Prostate gland (tissue), 2 donors: ENCODE measurements at regions not wholly inside any gene's neighbourhood (a gene's known extent, or its start where the extent isn't known, plus 50 kb on each side); places are given as distances from the start of the nearest gene placed in this dataset.

Source experiments
- POLR2A ChIP-seq: fragments of 450-650 bp; IDR thresholded peaks from one replicate; pipeline ENCODE4 v1.6.1; 2016; ENCODE audit warnings: antibody characterized with exemption, mild to moderate bottlenecking
- TF ChIP-seq, protein P1 (sequence below), 4 experiments: fragments of 200-600 bp in 2 of 4; fragments of 450-650 bp in 2 of 4; sonication (generic) in 2 of 4; IDR thresholded peaks; 1 replicate in 3 of 4; 2 replicates in 1 of 4; pipeline ENCODE4 v1.5.1; 2016 to 2019; ENCODE audit warnings: antibody characterized with exemption in 4 of 4, mild to moderate bottlenecking in 2 of 4, moderate library complexity in 2 of 4

DNA sequence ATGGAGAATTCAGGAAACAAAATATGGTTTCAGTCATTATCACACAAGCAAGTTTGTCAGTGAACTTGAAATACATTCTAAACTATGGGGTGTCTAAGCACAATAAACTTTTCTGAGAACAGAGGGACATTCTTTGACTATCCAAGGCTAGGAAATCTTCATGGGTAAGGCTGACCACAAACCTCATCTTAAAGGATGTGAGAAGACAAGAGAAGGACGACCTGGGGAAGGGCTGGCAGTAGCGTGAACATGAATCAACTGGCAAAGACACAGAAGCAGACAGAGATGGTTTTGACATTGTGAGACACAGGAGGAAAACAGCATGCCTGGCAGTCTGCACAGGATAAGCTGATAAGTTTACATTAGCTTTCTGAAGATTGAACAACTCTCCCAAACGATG lies 752.4 kb upstream of the SLC8A1 start:
- TF ChIP-seq, protein P1, sequence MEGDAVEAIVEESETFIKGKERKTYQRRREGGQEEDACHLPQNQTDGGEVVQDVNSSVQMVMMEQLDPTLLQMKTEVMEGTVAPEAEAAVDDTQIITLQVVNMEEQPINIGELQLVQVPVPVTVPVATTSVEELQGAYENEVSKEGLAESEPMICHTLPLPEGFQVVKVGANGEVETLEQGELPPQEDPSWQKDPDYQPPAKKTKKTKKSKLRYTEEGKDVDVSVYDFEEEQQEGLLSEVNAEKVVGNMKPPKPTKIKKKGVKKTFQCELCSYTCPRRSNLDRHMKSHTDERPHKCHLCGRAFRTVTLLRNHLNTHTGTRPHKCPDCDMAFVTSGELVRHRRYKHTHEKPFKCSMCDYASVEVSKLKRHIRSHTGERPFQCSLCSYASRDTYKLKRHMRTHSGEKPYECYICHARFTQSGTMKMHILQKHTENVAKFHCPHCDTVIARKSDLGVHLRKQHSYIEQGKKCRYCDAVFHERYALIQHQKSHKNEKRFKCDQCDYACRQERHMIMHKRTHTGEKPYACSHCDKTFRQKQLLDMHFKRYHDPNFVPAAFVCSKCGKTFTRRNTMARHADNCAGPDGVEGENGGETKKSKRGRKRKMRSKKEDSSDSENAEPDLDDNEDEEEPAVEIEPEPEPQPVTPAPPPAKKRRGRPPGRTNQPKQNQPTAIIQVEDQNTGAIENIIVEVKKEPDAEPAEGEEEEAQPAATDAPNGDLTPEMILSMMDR (IDR thresholded peaks at IDR 0.05) = no peak
- TF ChIP-seq POLR2A = no peak
